ENCODE measurements at regions not wholly inside any gene's neighbourhood (a gene's known extent, or its start where the extent isn't known, plus 50 kb on each side); places are given as distances from the start of the nearest gene placed in this dataset.

DNA sequence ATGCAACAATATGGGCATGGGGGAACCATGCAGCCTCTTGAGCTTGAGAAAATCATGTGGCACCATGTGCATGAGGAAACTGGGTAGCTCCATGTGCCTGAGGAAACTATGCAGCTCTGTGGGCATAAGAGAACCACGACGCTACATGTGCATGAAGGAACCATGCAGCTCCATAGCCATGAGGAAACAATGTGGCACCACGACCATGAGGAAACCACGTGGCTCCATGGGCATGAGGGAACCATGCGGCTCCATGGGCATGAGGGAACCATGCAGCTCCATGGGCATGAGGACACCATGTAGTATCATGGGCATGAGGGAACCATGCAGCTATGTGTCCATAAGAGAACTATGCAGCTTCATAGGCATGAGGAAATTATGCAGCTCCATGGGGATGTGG, 140.8 kb downstream of the CAVIN4 start:
- no peak for TF ChIP-seq POLR2A (IDR thresholded peaks at IDR 0.05)
- TF ChIP-seq, protein P1, sequence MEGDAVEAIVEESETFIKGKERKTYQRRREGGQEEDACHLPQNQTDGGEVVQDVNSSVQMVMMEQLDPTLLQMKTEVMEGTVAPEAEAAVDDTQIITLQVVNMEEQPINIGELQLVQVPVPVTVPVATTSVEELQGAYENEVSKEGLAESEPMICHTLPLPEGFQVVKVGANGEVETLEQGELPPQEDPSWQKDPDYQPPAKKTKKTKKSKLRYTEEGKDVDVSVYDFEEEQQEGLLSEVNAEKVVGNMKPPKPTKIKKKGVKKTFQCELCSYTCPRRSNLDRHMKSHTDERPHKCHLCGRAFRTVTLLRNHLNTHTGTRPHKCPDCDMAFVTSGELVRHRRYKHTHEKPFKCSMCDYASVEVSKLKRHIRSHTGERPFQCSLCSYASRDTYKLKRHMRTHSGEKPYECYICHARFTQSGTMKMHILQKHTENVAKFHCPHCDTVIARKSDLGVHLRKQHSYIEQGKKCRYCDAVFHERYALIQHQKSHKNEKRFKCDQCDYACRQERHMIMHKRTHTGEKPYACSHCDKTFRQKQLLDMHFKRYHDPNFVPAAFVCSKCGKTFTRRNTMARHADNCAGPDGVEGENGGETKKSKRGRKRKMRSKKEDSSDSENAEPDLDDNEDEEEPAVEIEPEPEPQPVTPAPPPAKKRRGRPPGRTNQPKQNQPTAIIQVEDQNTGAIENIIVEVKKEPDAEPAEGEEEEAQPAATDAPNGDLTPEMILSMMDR (IDR thresholded peaks at IDR 0.05), result no peak

Measured in Peyer's patch (tissue), 4 donors.